Gastrocnemius medialis (tissue), 4 donors: ENCODE measurements at regions not wholly inside any gene's neighbourhood (a gene's known extent, or its start where the extent isn't known, plus 50 kb on each side); places are given as distances from the start of the nearest gene placed in this dataset.

ENCODE experiments used
- POLR2A ChIP-seq, 2 donors: fragments of 450-650 bp; IDR thresholded peaks; one replicate each; pipeline ENCODE4 v1.6.1; 2017; ENCODE audit warnings: antibody characterized with exemption in 2 of 2, mild to moderate bottlenecking in 2 of 2, moderate library complexity in 2 of 2
- TF ChIP-seq, protein P1 (sequence below), 5 experiments: fragments of 450-650 bp in 3 of 5; fragments of 200-600 bp in 2 of 5; sonication (generic) in 2 of 5; IDR thresholded peaks in 4 of 5; conservative IDR thresholded peaks in 1 of 5; 1 replicate in 4 of 5; 2 replicates in 1 of 5; pipeline ENCODE4 v1.5.1; 2016 to 2019; ENCODE audit warnings: antibody characterized with exemption in 5 of 5, mild to moderate bottlenecking in 3 of 5, moderate library complexity in 3 of 5

DNA sequence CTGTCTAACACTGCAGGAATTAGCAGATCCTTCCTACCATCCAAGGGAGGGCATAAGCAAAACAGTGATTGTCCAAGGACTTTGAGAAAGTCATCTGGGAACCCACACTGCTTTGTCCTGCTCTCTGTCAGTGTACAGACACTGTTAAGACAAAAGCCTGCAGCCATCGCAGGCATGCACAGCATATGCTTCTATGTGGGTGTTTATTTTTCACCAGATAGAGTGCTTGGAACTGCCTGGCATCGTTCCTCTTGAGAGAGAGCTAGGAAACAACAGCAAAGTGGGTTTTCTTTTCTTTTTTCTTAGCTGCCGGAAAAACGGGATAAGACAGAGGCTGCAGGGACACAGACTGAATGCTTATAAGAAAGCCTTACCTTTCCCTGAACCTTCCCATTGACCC lies 212.3 kb downstream of the ICE1 start:
- TF ChIP-seq POLR2A (IDR thresholded peaks at IDR 0.05), result no peak
- TF ChIP-seq, protein P1, sequence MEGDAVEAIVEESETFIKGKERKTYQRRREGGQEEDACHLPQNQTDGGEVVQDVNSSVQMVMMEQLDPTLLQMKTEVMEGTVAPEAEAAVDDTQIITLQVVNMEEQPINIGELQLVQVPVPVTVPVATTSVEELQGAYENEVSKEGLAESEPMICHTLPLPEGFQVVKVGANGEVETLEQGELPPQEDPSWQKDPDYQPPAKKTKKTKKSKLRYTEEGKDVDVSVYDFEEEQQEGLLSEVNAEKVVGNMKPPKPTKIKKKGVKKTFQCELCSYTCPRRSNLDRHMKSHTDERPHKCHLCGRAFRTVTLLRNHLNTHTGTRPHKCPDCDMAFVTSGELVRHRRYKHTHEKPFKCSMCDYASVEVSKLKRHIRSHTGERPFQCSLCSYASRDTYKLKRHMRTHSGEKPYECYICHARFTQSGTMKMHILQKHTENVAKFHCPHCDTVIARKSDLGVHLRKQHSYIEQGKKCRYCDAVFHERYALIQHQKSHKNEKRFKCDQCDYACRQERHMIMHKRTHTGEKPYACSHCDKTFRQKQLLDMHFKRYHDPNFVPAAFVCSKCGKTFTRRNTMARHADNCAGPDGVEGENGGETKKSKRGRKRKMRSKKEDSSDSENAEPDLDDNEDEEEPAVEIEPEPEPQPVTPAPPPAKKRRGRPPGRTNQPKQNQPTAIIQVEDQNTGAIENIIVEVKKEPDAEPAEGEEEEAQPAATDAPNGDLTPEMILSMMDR (IDR thresholded peaks at IDR 0.05 in 4 of 5, conservative IDR thresholded peaks at IDR 0.05 in 1 of 5), result no peak
